ENCODE measurements at regions not wholly inside any gene's neighbourhood (a gene's known extent, or its start where the extent isn't known, plus 50 kb on each side); places are given as distances from the start of the nearest gene placed in this dataset.
A peak's percentile ranks its signal among the peaks of the same experiment; 100 is the strongest.

GRCh38 chr10:42982891-42983506, 93.9 kb upstream of the RET start:
- H2AFZ ChIP-seq (ENCODE audit: insufficient read depth, low read depth, low read length, poor library complexity, severe bottlenecking), result peak overlapping the region; percentile 51
- no peaks in the 10 kb centered on the region for H3K79me2 ChIP-seq (ENCODE audit: insufficient read depth, low read length)
- intact Hi-C loops (cut with micrococcal nuclease), result no loop called here
- H3K4me1 ChIP-seq (ENCODE audit: control insufficient read depth in 1 of 2, insufficient read depth in 2 of 2, low read length in 2 of 2), result peaks cover 7 to 8% of the 10 kb centered on the region in 2 donors
- no peak overlapping the region for H3K27ac ChIP-seq (ENCODE audit: low read depth in 1 of 2, low read length in 2 of 2)
- WGBS (ENCODE audit: insufficient coverage), result 82% methylated on average over 12 of the region's 12 CpGs
- H3K9me3 ChIP-seq (replicated peaks in 1 of 2; ENCODE audit: control insufficient read depth in 1 of 2, insufficient read depth in 1 of 2, low read length in 2 of 2), result no peaks in the 10 kb centered on the region
- DNase-seq, result no peak
- H3K36me3 ChIP-seq (replicated peaks in 1 of 2; ENCODE audit: control insufficient read depth in 1 of 2, insufficient read depth in 2 of 2, low read length in 2 of 2), result no peaks in the 10 kb centered on the region
- Mint-ChIP-seq H3K27ac (peak overlapping the region in 1 of 7 donors; percentile 13), H3K4me1 (peaks cover 19% of the 10 kb centered on the region), H3K9me3 (peaks cover 0 to 4% (median 0%) of the 10 kb centered on the region in 7 donors), H3K4me3 (no peak overlapping the region), H3K27me3 (ENCODE audit: low read depth in 3 of 3) (peaks cover 0 to 7% (median 5%) of the 10 kb centered on the region in 3 donors), H3K36me3 (no peaks in the 10 kb centered on the region)
- TF ChIP-seq CTCF (IDR thresholded peaks at IDR 0.05), result no peak
- no peaks in the 10 kb centered on the region for H3K27me3 ChIP-seq (ENCODE audit: control insufficient read depth in 2 of 2, insufficient read depth in 2 of 2, low read length in 2 of 2)
- no peak overlapping the region for H3K4me3 ChIP-seq (replicated peaks in 1 of 3; ENCODE audit: low read depth in 2 of 3, low read length in 3 of 3)
- no peak overlapping the region for H3K9ac ChIP-seq (ENCODE audit: insufficient read depth, low read length, poor library complexity, severe bottlenecking)
- H3K4me2 ChIP-seq (replicated peaks; ENCODE audit: extremely low read depth, low read length, poor library complexity, severe bottlenecking), result no peak overlapping the region
- H4K20me1 ChIP-seq (ENCODE audit: insufficient read depth, low read length), result no peaks in the 10 kb centered on the region

DNA sequence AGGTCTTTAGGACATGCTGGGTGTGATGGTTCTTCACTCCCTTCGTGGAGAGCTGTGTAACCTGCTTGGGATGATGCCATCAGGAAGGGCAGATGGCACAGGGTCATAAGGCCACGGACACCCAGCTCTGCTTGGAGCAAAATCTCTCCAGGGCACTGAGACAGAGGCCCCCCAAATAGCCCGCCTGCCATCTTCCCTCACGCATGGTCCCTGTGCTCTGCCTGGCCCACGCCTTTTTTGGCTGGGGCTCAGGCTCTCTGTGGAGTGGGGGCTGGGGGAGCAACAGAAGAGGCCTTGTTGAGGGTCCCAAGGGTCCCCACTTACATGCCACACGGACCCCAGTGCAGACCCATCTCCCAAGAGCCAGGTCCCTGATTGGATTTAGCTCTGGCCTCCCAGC, 93.3 kb upstream of the RET start:
- 81% methylated on average over 2 of the region's 6 CpGs for WGBS (ENCODE audit: insufficient coverage)
- Histone ChIP-seq H3K4me2 (replicated peaks; ENCODE audit: extremely low read depth, low read length, poor library complexity, severe bottlenecking) (no peak overlapping the region), H4K20me1 (ENCODE audit: insufficient read depth, low read length) (no peaks in the 10 kb centered on the region), H3K36me3 (replicated peaks in 1 of 2; ENCODE audit: control insufficient read depth in 1 of 2, insufficient read depth in 2 of 2, low read length in 2 of 2) (no peaks in the 10 kb centered on the region), H3K79me2 (ENCODE audit: insufficient read depth, low read length) (no peaks in the 10 kb centered on the region), H3K9me3 (replicated peaks in 1 of 2; ENCODE audit: control insufficient read depth in 1 of 2, insufficient read depth in 1 of 2, low read length in 2 of 2) (no peaks in the 10 kb centered on the region), H3K9ac (ENCODE audit: insufficient read depth, low read length, poor library complexity, severe bottlenecking) (no peak overlapping the region), H3K27me3 (ENCODE audit: control insufficient read depth in 2 of 2, insufficient read depth in 2 of 2, low read length in 2 of 2) (no peaks in the 10 kb centered on the region), H3K4me1 (ENCODE audit: control insufficient read depth in 1 of 2, insufficient read depth in 2 of 2, low read length in 2 of 2) (peaks cover 7 to 8% of the 10 kb centered on the region in 2 donors), H3K27ac (ENCODE audit: low read depth in 1 of 2, low read length in 2 of 2) (no peak overlapping the region), H2AFZ (ENCODE audit: insufficient read depth, low read depth, low read length, poor library complexity, severe bottlenecking) (peak overlapping the region; percentile 51), H3K4me3 (replicated peaks in 1 of 3; ENCODE audit: low read depth in 2 of 3, low read length in 3 of 3) (no peak overlapping the region)
- H3K27me3 Mint-ChIP-seq (ENCODE audit: low read depth in 3 of 3), result peaks cover 0 to 7% (median 5%) of the 10 kb centered on the region in 3 donors
- TF ChIP-seq CTCF (IDR thresholded peaks at IDR 0.05), result no peak
- peaks cover 19% of the 10 kb centered on the region for H3K4me1 Mint-ChIP-seq
- no peaks in the 10 kb centered on the region for H3K36me3 Mint-ChIP-seq
- no peak overlapping the region for H3K27ac Mint-ChIP-seq
- intact Hi-C loops (cut with micrococcal nuclease), result no loop called here
- DNase-seq, result no peak
- H3K9me3 Mint-ChIP-seq, result peaks cover 0 to 4% (median 0%) of the 10 kb centered on the region in 7 donors
- no peak overlapping the region for H3K4me3 Mint-ChIP-seq
